HFFc6 (cell line): ENCODE measurements at regions not wholly inside any gene's neighbourhood (a gene's known extent, or its start where the extent isn't known, plus 50 kb on each side); places are given as distances from the start of the nearest gene placed in this dataset.

ENCODE experiments used
- DNase-seq: peaks from one replicate; pipeline ENCODE4 v3.0.0-alpha.2; 2018
- H3K27ac Mint-ChIP-seq: 2 replicates; pipeline ENCODE4 v1.8.0; 2020; ENCODE audit warnings: mild to moderate bottlenecking, mixed read lengths
- H3K27me3 Mint-ChIP-seq: 2 replicates; pipeline ENCODE4 v1.8.0; 2021; ENCODE audit warnings: mild to moderate bottlenecking, moderate library complexity, mixed read lengths; ENCODE audit not compliant: insufficient read depth
- H3K36me3 Mint-ChIP-seq: 2 replicates; pipeline ENCODE4 v1.8.0; 2021; ENCODE audit warnings: low read depth, mixed read lengths
- H3K4me1 Mint-ChIP-seq: 2 replicates; pipeline ENCODE4 v1.8.0; 2020; ENCODE audit warnings: low read depth, mixed read lengths
- H3K4me3 Mint-ChIP-seq: 2 replicates; pipeline ENCODE4 v1.8.0; 2020; ENCODE audit warnings: mild to moderate bottlenecking, moderate library complexity, mixed read lengths
- H3K9me3 Mint-ChIP-seq: 2 replicates; pipeline ENCODE4 v1.8.0; 2020; ENCODE audit warnings: mild to moderate bottlenecking, mixed read lengths
- CTCF ChIP-seq: fragments of 200-600 bp; sonication (generic); IDR thresholded peaks from 2 replicates; pipeline ENCODE4 v1.5.0; 2021; ENCODE audit warnings: antibody characterized with exemption, mild to moderate bottlenecking

- Mint-ChIP-seq H3K36me3 (no peaks in the 10 kb centered on the region), H3K4me1 (no peaks in the 10 kb centered on the region), H3K27me3 (peaks cover 58% of the 10 kb centered on the region), H3K4me3 (no peak overlapping the region), H3K27ac (no peak overlapping the region), H3K9me3 (no peaks in the 10 kb centered on the region)
- no peak for DNase-seq
- TF ChIP-seq CTCF: no peak
Measured at GRCh38 chr17:79180358-79181005, 105.9 kb downstream of the ENGASE start.

DNA sequence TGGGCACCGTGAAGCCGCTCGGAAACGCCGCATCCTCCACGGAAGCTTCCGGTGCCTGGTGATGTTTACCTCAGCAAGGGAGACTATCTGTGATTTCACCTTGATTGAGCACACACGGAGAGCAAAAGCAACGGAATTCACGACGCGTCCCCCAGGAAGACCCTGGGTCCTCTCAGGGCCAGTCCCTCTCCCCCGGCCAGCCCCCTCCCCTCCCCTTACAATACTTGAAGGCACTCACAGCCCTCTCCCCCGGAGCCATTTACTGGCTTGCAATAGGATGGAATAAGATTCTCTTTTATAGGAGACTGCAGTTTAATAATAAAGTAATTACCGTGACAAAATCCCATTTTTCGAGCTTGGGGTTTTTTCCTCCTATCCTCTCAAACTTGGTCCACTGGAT, 104.7 kb downstream of the ENGASE start:
- no peaks in the 10 kb centered on the region for H3K4me1 Mint-ChIP-seq
- no peak for DNase-seq
- no peak for TF ChIP-seq CTCF
- no peak overlapping the region for H3K4me3 Mint-ChIP-seq
- peaks cover 53% of the 10 kb centered on the region for H3K27me3 Mint-ChIP-seq
- no peaks in the 10 kb centered on the region for H3K9me3 Mint-ChIP-seq
- H3K27ac Mint-ChIP-seq: no peak overlapping the region
- no peaks in the 10 kb centered on the region for H3K36me3 Mint-ChIP-seq

DNA sequence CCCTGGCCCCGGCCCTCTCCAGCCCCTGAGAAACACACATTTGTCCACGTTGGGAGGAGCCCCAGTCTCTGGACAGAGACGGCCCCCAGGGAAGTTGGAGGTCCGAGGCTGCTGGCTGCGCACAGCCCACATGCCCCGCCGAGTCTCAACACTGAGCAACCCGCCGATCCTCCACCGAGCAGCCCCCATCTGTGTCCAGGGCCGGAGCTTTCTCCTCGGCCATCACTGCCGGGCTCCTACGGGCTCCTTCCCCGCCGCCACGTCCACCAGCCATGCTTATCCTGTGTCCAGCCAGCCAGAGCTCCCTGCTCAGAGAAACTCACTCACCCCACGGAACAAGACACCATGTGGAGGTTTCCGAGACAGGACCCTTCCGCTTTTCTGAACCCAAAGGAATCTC, 103.3 kb downstream of the ENGASE start:
- peaks cover 52% of the 10 kb centered on the region for H3K27me3 Mint-ChIP-seq
- DNase-seq: no peak
- H3K27ac Mint-ChIP-seq: no peak overlapping the region
- H3K9me3 Mint-ChIP-seq: no peaks in the 10 kb centered on the region
- H3K4me1 Mint-ChIP-seq: no peaks in the 10 kb centered on the region
- no peak overlapping the region for H3K4me3 Mint-ChIP-seq
- no peak for TF ChIP-seq CTCF
- H3K36me3 Mint-ChIP-seq: no peaks in the 10 kb centered on the region

DNA sequence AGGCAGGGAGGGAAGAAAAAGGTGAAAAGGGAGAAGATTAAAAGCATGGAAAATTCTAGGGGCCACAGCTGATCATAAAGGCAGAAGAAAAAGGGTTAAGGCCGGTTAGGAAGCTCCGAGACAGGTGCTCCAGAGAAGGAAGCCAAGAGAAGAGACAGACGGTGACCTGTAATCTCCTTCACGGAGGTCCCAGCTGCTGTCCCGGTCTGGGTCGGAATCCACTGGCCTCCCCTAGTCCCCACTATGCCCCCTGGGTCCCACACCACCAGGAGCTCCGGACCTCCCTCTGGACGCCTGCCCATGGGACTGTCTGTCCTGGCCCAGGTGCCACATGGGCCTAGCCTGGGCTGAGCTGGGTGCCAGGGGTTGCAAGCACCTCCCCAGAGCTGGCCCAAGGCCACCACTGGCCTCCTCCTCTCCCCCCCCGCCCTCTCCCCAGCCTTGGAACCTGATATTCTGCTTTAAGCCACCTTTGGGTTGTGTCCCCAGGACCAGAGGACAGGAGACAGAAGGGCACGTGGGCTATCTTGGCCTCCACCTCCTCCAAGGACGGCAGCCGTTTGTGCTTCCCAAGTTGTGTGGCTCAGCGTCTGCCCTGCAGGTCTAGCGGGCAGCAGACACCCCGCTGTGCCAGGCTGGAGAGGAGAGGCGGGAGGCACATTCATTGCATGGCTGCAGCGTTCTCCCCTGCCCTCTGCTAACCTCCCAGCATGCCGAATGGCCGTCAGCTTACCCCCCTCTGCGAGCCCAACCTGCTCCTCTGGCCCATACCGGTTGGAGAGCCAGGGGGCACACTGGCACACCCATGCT, 102.4 kb downstream of the ENGASE start:
- Mint-ChIP-seq H3K4me3 (no peak overlapping the region), H3K9me3 (no peaks in the 10 kb centered on the region), H3K4me1 (no peaks in the 10 kb centered on the region), H3K36me3 (no peaks in the 10 kb centered on the region), H3K27ac (no peak overlapping the region), H3K27me3 (peaks cover 51% of the 10 kb centered on the region)
- no peak for TF ChIP-seq CTCF
- DNase-seq: no peak

DNA sequence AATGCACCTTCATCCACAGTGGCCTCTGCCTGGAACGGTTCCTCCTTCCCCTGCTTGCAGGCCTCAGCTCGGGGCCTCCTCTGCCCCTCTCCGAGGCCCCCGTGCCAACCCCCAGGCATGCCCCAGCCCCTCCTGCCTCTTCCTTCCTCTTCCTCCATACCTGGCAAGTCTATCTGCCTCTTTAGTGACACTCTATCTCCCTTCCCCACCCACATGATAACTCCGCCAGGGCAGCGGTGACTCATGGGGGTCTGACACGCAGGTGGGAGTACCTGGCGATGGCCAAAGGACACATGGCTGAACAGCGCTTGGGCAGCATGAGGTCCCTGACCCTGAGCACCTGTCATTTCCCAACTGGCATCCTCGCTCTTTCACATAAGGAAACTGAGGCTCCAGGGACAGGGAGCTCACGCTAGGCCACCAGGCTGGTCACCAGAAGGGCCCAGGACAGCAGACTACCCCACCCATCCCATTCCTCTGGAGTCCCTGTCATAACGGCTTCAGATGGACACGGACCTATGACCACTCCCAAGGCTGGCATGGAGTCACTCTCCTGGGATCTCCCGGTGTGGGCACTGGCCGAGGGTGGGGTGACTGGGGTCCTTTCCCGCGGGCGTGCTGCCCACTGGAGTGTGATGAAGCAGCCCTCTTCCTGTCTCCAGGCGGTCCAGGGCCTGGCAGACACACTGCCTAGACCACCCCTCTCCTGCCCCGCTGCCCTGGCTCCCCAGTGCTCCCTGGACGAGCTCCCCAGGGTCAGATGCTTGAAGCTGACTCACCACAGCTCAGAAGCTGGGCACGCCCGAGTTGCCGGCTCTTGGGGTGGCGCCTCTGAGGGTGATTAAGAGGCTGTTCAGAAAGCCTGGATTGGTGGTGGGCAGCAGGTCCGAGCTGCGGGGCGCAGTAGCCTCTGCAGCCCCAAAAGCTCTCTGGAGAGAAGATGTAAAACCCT, 100.6 kb downstream of the ENGASE start:
- Mint-ChIP-seq H3K4me1 (no peaks in the 10 kb centered on the region), H3K9me3 (no peaks in the 10 kb centered on the region), H3K4me3 (no peak overlapping the region), H3K27ac (no peak overlapping the region), H3K36me3 (no peaks in the 10 kb centered on the region), H3K27me3 (peaks cover 42% of the 10 kb centered on the region)
- peak; percentile 16 for DNase-seq
- no peak for TF ChIP-seq CTCF
